CD14-positive monocyte (primary cell): ENCODE measurements at regions not wholly inside any gene's neighbourhood (a gene's known extent, or its start where the extent isn't known, plus 50 kb on each side); places are given as distances from the start of the nearest gene placed in this dataset.

Experiments
- DNase-seq, 3 donors: peaks; one replicate each; pipeline ENCODE4 v3.0.0-alpha.2; 2011 to 2022
- H2AFZ ChIP-seq: 2 replicates; pipeline ENCODE4 v1.6.0; 2012; ENCODE audit warnings: mild to moderate bottlenecking, low read depth, low read length, inconsistent platforms; ENCODE audit not compliant: insufficient read depth, poor library complexity, severe bottlenecking
- H3K27ac ChIP-seq, 2 donors: 1 replicate in 1 of 2; 2 replicates in 1 of 2; pipeline ENCODE4 v1.5.1; 2012 to 2013; ENCODE audit warnings: low read length in 2 of 2, control low read depth in 1 of 2, inconsistent platforms in 1 of 2, low read depth in 1 of 2, mild to moderate bottlenecking in 1 of 2
- H3K27me3 ChIP-seq, 2 donors: one replicate each; pipeline versions ENCODE4 v1.6.0 to v1.6.1; 2011 to 2013; ENCODE audit warnings: low read length in 2 of 2; ENCODE audit not compliant: control insufficient read depth in 2 of 2, insufficient read depth in 2 of 2
- H3K36me3 ChIP-seq, 2 donors: replicated peaks in 1 of 2; 1 replicate in 1 of 2; 2 replicates in 1 of 2; pipeline versions ENCODE4 v1.5.1 to v1.6.1; 2012 to 2013; ENCODE audit warnings: low read length in 2 of 2, control low read depth in 1 of 2, inconsistent platforms in 1 of 2, mild to moderate bottlenecking in 1 of 2; ENCODE audit not compliant: insufficient read depth in 2 of 2, control insufficient read depth in 1 of 2
- H3K4me1 ChIP-seq, 2 donors: 1 replicate in 1 of 2; 2 replicates in 1 of 2; pipeline versions ENCODE4 v1.5.1 to v1.6.1; 2012 to 2013; ENCODE audit warnings: low read length in 2 of 2, control low read depth in 1 of 2, inconsistent platforms in 1 of 2, mild to moderate bottlenecking in 1 of 2, moderate library complexity in 1 of 2; ENCODE audit not compliant: insufficient read depth in 2 of 2, control insufficient read depth in 1 of 2
- H3K4me2 ChIP-seq: replicated peaks from 2 replicates; pipeline ENCODE3; 2012; ENCODE audit warnings: low read length, moderate library complexity, mild to moderate bottlenecking; ENCODE audit not compliant: poor library complexity, severe bottlenecking; ENCODE audit errors: extremely low read depth
- H3K4me3 ChIP-seq, 3 experiments: fragments of 200-600 bp in 1 of 3; sonication (generic) in 1 of 3; replicated peaks in 1 of 3; 1 replicate in 2 of 3; 2 replicates in 1 of 3; pipeline ENCODE4 v1.5.1; 2011 to 2013; ENCODE audit warnings: low read length in 3 of 3, mild to moderate bottlenecking in 3 of 3, control low read depth in 2 of 3, low read depth in 2 of 3, inconsistent platforms in 1 of 3, moderate library complexity in 1 of 3
- H3K79me2 ChIP-seq: 2 replicates; pipeline ENCODE4 v1.6.0; 2012; ENCODE audit warnings: mild to moderate bottlenecking, control low read depth, inconsistent platforms, low read length, moderate library complexity; ENCODE audit not compliant: insufficient read depth
- H3K9ac ChIP-seq: 2 replicates; pipeline ENCODE4 v1.6.0; 2017; ENCODE audit warnings: low read length, mild to moderate bottlenecking; ENCODE audit not compliant: insufficient read depth, poor library complexity, severe bottlenecking
- H3K9me3 ChIP-seq, 2 donors: replicated peaks in 1 of 2; 1 replicate in 1 of 2; 2 replicates in 1 of 2; pipeline versions ENCODE4 v1.5.1 to v1.6.1; 2012 to 2013; ENCODE audit warnings: low read length in 2 of 2, control low read depth in 1 of 2; ENCODE audit not compliant: control insufficient read depth in 1 of 2, insufficient read depth in 1 of 2
- H4K20me1 ChIP-seq: 2 replicates; pipeline ENCODE4 v1.6.0; 2012; ENCODE audit warnings: mild to moderate bottlenecking, low read length, control low read depth, moderate library complexity; ENCODE audit not compliant: insufficient read depth
- H3K27ac Mint-ChIP-seq, 7 donors: one replicate each; pipeline ENCODE4 v1.8.0; 2020; ENCODE audit warnings: mild to moderate bottlenecking in 7 of 7, mixed read lengths in 7 of 7, moderate library complexity in 6 of 7, inconsistent platforms in 2 of 7
- H3K27me3 Mint-ChIP-seq, 3 donors: one replicate each; pipeline ENCODE4 v1.8.0; 2021 to 2022; ENCODE audit warnings: low read depth in 3 of 3, mild to moderate bottlenecking in 3 of 3, mixed read lengths in 3 of 3, moderate library complexity in 3 of 3, inconsistent platforms in 1 of 3
- H3K36me3 Mint-ChIP-seq, 2 donors: one replicate each; pipeline ENCODE4 v1.8.0; 2020; ENCODE audit warnings: mixed read lengths in 2 of 2, inconsistent platforms in 1 of 2, mild to moderate bottlenecking in 1 of 2
- H3K4me1 Mint-ChIP-seq: one replicate; pipeline ENCODE4 v1.8.0; 2020; ENCODE audit warnings: mild to moderate bottlenecking, mixed read lengths
- H3K4me3 Mint-ChIP-seq, 2 donors: one replicate each; pipeline ENCODE4 v1.8.0; 2020; ENCODE audit warnings: mild to moderate bottlenecking in 2 of 2, mixed read lengths in 2 of 2, moderate library complexity in 1 of 2
- H3K9me3 Mint-ChIP-seq, 7 donors: one replicate each; pipeline ENCODE4 v1.8.0; 2020 to 2022; ENCODE audit warnings: mixed read lengths in 7 of 7, mild to moderate bottlenecking in 6 of 7, moderate library complexity in 6 of 7, inconsistent platforms in 2 of 7
- CTCF ChIP-seq: fragments of 200-600 bp; IDR thresholded peaks from one replicate; pipeline ENCODE4 v1.8.0; 2022; ENCODE audit warnings: antibody characterized with exemption, mild to moderate bottlenecking
- WGBS: methylation state at CpG from one replicate; pipeline ENCODE4 v1.1.5; 2013; ENCODE audit warnings: missing lambda C conversion rate; ENCODE audit not compliant: insufficient coverage; 5-methylcytosine and 5-hydroxymethylcytosine counted together
- intact Hi-C, 2 donors: fragments of 100-400 bp; cut with micrococcal nuclease; formaldehyde crosslinking; loops; one replicate each; pipeline versions ENCODE4 v1.15.0 to v1.15.1; 2023

GRCh38 chr1:217024911-217025310 lies 301.7 kb upstream of the ESRRG start:
- H3K27me3 ChIP-seq: no peaks in the 10 kb centered on the region
- Mint-ChIP-seq H3K4me3 (no peak overlapping the region), H3K9me3 (peaks cover 0 to 3% (median 0%) of the 10 kb centered on the region in 7 donors), H3K27ac (no peak overlapping the region), H3K36me3 (no peaks in the 10 kb centered on the region), H3K4me1 (peaks cover 10% of the 10 kb centered on the region), H3K27me3 (no peaks in the 10 kb centered on the region)
- TF ChIP-seq CTCF: no peak
- WGBS: 65% methylated on average over 3 of the region's 4 CpGs
- no peaks in the 10 kb centered on the region for H3K4me1 ChIP-seq
- H3K9ac ChIP-seq: no peak overlapping the region
- no peak overlapping the region for H3K4me2 ChIP-seq
- no peak for DNase-seq
- H3K4me3 ChIP-seq: no peak overlapping the region
- intact Hi-C loops: no loop called here
- H4K20me1 ChIP-seq: no peaks in the 10 kb centered on the region
- no peak overlapping the region for H2AFZ ChIP-seq
- no peaks in the 10 kb centered on the region for H3K9me3 ChIP-seq
- H3K79me2 ChIP-seq: no peaks in the 10 kb centered on the region
- H3K27ac ChIP-seq: no peak overlapping the region
- no peaks in the 10 kb centered on the region for H3K36me3 ChIP-seq

GRCh38 chr1:217021956-217022355 lies 298.7 kb upstream of the ESRRG start:
- Histone ChIP-seq H3K9ac (no peak overlapping the region), H2AFZ (no peak overlapping the region), H3K9me3 (no peaks in the 10 kb centered on the region), H3K27ac (no peak overlapping the region), H4K20me1 (no peaks in the 10 kb centered on the region), H3K4me2 (no peak overlapping the region), H3K4me1 (no peaks in the 10 kb centered on the region), H3K79me2 (no peaks in the 10 kb centered on the region), H3K27me3 (no peaks in the 10 kb centered on the region), H3K36me3 (no peaks in the 10 kb centered on the region), H3K4me3 (no peak overlapping the region)
- peaks cover 0 to 3% (median 0%) of the 10 kb centered on the region in 3 donors for H3K27me3 Mint-ChIP-seq
- no peak overlapping the region for H3K4me3 Mint-ChIP-seq
- H3K9me3 Mint-ChIP-seq: peaks cover 0 to 3% (median 0%) of the 10 kb centered on the region in 7 donors
- no CpG with 5 or more reads among the region's 2 CpGs for WGBS
- H3K4me1 Mint-ChIP-seq: peaks cover under 1% of the 10 kb centered on the region
- DNase-seq: no peak
- intact Hi-C loops: no loop called here
- H3K36me3 Mint-ChIP-seq: no peaks in the 10 kb centered on the region
- no peak overlapping the region for H3K27ac Mint-ChIP-seq
- no peak for TF ChIP-seq CTCF
